Liver (tissue), 3 donors: ENCODE measurements at regions not wholly inside any gene's neighbourhood (a gene's known extent, or its start where the extent isn't known, plus 50 kb on each side); places are given as distances from the start of the nearest gene placed in this dataset.

Experiments
- EGR1 ChIP-seq, 2 donors: IDR thresholded peaks; 2 replicates each; pipeline ENCODE4 v1.6.1; 2016 to 2018; ENCODE audit warnings: antibody characterized with exemption in 2 of 2, low read depth in 2 of 2
- GABPA ChIP-seq, 2 donors: IDR thresholded peaks in 1 of 2; conservative IDR thresholded peaks in 1 of 2; 2 replicates each; pipeline ENCODE4 v1.6.1; 2016; ENCODE audit warnings: antibody characterized with exemption in 2 of 2, mild to moderate bottlenecking in 1 of 2, moderate library complexity in 1 of 2
- HNF4A ChIP-seq, 2 donors: conservative IDR thresholded peaks; 2 replicates each; pipeline ENCODE4 v1.6.1; 2016; ENCODE audit warnings: antibody characterized with exemption in 2 of 2, mild to moderate bottlenecking in 2 of 2
- RAD21 ChIP-seq, 2 donors: IDR thresholded peaks; 2 replicates each; pipeline ENCODE4 v1.6.1; 2016; ENCODE audit warnings: antibody characterized with exemption in 2 of 2, mild to moderate bottlenecking in 2 of 2
- SP1 ChIP-seq: IDR thresholded peaks from 2 replicates; pipeline ENCODE4 v1.6.1; 2018; ENCODE audit warnings: antibody characterized with exemption, mild to moderate bottlenecking
- TAF1 ChIP-seq: conservative IDR thresholded peaks from 2 replicates; pipeline ENCODE4 v1.6.1; 2016; ENCODE audit warnings: antibody characterized with exemption, mild to moderate bottlenecking
- YY1 ChIP-seq: IDR thresholded peaks from 2 replicates; pipeline ENCODE4 v1.6.1; 2016; ENCODE audit warnings: antibody characterized with exemption, mild to moderate bottlenecking
- TF ChIP-seq, protein P1 (sequence below): fragments of 150-350 bp; IDR thresholded peaks from 2 replicates; pipeline ENCODE4 v1.5.1; 2017; ENCODE audit warnings: improper control_type of control experiment, low read depth, low read length; ENCODE audit not compliant: missing input control
- TF ChIP-seq, protein P2 (sequence below): IDR thresholded peaks from 2 replicates; pipeline ENCODE4 v1.6.1; 2016; ENCODE audit warnings: antibody characterized with exemption, mild to moderate bottlenecking
- TF ChIP-seq, protein P3 (sequence below): IDR thresholded peaks from 2 replicates; pipeline ENCODE4 v1.6.1; 2016; ENCODE audit warnings: antibody characterized with exemption
- TF ChIP-seq, protein P4 (sequence below): IDR thresholded peaks from 2 replicates; pipeline ENCODE4 v1.6.1; 2016; ENCODE audit warnings: antibody characterized with exemption
- TF ChIP-seq, protein P5 (sequence below): IDR thresholded peaks from 2 replicates; pipeline ENCODE4 v1.6.1; 2016; ENCODE audit warnings: antibody characterized with exemption
- donor health status: healthy.
- donor health status: healthy.

DNA sequence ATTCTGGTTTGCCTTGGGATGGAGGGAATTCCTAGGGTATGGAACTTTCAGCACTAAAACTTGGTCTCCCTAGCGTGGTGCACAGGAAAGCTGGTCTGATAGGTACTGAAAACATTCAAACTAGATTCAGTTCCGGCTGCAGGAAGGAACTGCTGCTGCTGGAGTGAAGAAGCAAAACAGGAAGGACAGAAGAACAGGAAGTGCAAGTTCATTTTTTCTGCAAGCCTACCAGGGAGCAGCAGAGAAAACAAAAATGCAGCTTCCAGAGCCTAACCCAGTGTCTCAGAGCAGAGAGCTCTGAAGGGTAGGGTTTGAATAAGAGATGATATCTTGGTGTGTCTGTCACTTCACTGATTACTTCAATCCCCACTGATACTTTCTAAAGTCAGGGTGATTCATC lies 165.2 kb downstream of the VRK1 start:
- TF ChIP-seq, protein P1, sequence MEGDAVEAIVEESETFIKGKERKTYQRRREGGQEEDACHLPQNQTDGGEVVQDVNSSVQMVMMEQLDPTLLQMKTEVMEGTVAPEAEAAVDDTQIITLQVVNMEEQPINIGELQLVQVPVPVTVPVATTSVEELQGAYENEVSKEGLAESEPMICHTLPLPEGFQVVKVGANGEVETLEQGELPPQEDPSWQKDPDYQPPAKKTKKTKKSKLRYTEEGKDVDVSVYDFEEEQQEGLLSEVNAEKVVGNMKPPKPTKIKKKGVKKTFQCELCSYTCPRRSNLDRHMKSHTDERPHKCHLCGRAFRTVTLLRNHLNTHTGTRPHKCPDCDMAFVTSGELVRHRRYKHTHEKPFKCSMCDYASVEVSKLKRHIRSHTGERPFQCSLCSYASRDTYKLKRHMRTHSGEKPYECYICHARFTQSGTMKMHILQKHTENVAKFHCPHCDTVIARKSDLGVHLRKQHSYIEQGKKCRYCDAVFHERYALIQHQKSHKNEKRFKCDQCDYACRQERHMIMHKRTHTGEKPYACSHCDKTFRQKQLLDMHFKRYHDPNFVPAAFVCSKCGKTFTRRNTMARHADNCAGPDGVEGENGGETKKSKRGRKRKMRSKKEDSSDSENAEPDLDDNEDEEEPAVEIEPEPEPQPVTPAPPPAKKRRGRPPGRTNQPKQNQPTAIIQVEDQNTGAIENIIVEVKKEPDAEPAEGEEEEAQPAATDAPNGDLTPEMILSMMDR, result no peak
- no peak for TF ChIP-seq EGR1 (IDR thresholded peaks at IDR 0.05; ENCODE audit: low read depth in 2 of 2)
- TF ChIP-seq HNF4A (conservative IDR thresholded peaks at IDR 0.05), result no peak
- TF ChIP-seq, protein P2, sequence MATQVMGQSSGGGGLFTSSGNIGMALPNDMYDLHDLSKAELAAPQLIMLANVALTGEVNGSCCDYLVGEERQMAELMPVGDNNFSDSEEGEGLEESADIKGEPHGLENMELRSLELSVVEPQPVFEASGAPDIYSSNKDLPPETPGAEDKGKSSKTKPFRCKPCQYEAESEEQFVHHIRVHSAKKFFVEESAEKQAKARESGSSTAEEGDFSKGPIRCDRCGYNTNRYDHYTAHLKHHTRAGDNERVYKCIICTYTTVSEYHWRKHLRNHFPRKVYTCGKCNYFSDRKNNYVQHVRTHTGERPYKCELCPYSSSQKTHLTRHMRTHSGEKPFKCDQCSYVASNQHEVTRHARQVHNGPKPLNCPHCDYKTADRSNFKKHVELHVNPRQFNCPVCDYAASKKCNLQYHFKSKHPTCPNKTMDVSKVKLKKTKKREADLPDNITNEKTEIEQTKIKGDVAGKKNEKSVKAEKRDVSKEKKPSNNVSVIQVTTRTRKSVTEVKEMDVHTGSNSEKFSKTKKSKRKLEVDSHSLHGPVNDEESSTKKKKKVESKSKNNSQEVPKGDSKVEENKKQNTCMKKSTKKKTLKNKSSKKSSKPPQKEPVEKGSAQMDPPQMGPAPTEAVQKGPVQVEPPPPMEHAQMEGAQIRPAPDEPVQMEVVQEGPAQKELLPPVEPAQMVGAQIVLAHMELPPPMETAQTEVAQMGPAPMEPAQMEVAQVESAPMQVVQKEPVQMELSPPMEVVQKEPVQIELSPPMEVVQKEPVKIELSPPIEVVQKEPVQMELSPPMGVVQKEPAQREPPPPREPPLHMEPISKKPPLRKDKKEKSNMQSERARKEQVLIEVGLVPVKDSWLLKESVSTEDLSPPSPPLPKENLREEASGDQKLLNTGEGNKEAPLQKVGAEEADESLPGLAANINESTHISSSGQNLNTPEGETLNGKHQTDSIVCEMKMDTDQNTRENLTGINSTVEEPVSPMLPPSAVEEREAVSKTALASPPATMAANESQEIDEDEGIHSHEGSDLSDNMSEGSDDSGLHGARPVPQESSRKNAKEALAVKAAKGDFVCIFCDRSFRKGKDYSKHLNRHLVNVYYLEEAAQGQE, result no peak
- TF ChIP-seq TAF1, result no peak
- TF ChIP-seq, protein P3, sequence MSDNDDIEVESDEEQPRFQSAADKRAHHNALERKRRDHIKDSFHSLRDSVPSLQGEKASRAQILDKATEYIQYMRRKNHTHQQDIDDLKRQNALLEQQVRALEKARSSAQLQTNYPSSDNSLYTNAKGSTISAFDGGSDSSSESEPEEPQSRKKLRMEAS, result peak; percentile 20
- TF ChIP-seq, protein P4, sequence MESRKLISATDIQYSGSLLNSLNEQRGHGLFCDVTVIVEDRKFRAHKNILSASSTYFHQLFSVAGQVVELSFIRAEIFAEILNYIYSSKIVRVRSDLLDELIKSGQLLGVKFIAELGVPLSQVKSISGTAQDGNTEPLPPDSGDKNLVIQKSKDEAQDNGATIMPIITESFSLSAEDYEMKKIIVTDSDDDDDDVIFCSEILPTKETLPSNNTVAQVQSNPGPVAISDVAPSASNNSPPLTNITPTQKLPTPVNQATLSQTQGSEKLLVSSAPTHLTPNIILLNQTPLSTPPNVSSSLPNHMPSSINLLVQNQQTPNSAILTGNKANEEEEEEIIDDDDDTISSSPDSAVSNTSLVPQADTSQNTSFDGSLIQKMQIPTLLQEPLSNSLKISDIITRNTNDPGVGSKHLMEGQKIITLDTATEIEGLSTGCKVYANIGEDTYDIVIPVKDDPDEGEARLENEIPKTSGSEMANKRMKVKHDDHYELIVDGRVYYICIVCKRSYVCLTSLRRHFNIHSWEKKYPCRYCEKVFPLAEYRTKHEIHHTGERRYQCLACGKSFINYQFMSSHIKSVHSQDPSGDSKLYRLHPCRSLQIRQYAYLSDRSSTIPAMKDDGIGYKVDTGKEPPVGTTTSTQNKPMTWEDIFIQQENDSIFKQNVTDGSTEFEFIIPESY, result no peak
- TF ChIP-seq SP1, result no peak
- TF ChIP-seq YY1, result no peak
- TF ChIP-seq RAD21 (IDR thresholded peaks at IDR 0.05), result no peak
- TF ChIP-seq, protein P5, sequence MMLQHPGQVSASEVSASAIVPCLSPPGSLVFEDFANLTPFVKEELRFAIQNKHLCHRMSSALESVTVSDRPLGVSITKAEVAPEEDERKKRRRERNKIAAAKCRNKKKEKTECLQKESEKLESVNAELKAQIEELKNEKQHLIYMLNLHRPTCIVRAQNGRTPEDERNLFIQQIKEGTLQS, result no peak
- TF ChIP-seq GABPA (IDR thresholded peaks at IDR 0.05 in 1 of 2, conservative IDR thresholded peaks at IDR 0.05 in 1 of 2), result peak in 1 of 2 donors; percentile 33
